Ectodermal cell (in vitro differentiated cells): ENCODE measurements at regions not wholly inside any gene's neighbourhood (a gene's known extent, or its start where the extent isn't known, plus 50 kb on each side); places are given as distances from the start of the nearest gene placed in this dataset.
A peak's percentile ranks its signal among the peaks of the same experiment; 100 is the strongest.

Experiments
- H3K27ac ChIP-seq: 2 replicates; pipeline ENCODE4 v1.7.0; 2013; ENCODE audit warnings: mild to moderate bottlenecking, low read depth, low read length; ENCODE audit not compliant: insufficient read depth, poor library complexity, severe bottlenecking
- H3K27me3 ChIP-seq: 2 replicates; pipeline ENCODE4 v1.7.0; 2013; ENCODE audit warnings: mild to moderate bottlenecking, low read length; ENCODE audit not compliant: insufficient read depth, control insufficient read depth, poor library complexity, severe bottlenecking
- H3K36me3 ChIP-seq: one replicate; pipeline ENCODE4 v1.7.0; 2013; ENCODE audit warnings: low read length; ENCODE audit not compliant: control insufficient read depth, insufficient read depth
- H3K4me1 ChIP-seq: one replicate; pipeline ENCODE4 v1.7.0; 2013; ENCODE audit warnings: low read length; ENCODE audit not compliant: control insufficient read depth, insufficient read depth
- H3K4me3 ChIP-seq: 2 replicates; pipeline ENCODE4 v1.7.0; 2013; ENCODE audit warnings: low read depth, low read length, control low read depth; ENCODE audit not compliant: insufficient read depth
- H3K9me3 ChIP-seq: 2 replicates; pipeline ENCODE4 v1.7.0; 2013; ENCODE audit warnings: mild to moderate bottlenecking, low read length, moderate library complexity; ENCODE audit not compliant: control insufficient read depth
- WGBS, 2 experiments: methylation state at CpG; one replicate each; pipeline ENCODE4 v1.1.7; 2013; ENCODE audit warnings: missing lambda C conversion rate in 2 of 2; 5-methylcytosine and 5-hydroxymethylcytosine counted together

- peak overlapping the region; percentile 40 for H3K27ac ChIP-seq
- peaks cover 7% of the 10 kb centered on the region for H3K4me1 ChIP-seq
- no peaks in the 10 kb centered on the region for H3K9me3 ChIP-seq
- H3K4me3 ChIP-seq: no peak overlapping the region
- WGBS, 2 experiments: 41 to 47% methylated on average over 3 of the region's 3 CpGs
- H3K36me3 ChIP-seq: no peaks in the 10 kb centered on the region
- no peaks in the 10 kb centered on the region for H3K27me3 ChIP-seq
These were observed 1060.7 kb upstream of the GHITM start for GRCh38 chr10:83078645-83079044.

- Histone ChIP-seq H3K4me1 (peaks cover 2% of the 10 kb centered on the region), H3K27me3 (no peaks in the 10 kb centered on the region), H3K27ac (no peak overlapping the region), H3K4me3 (no peak overlapping the region), H3K36me3 (no peaks in the 10 kb centered on the region), H3K9me3 (no peaks in the 10 kb centered on the region)
These were observed 1055.5 kb upstream of the GHITM start for GRCh38 chr10:83083831-83084230.

- no peaks in the 10 kb centered on the region for H3K9me3 ChIP-seq
- WGBS, 2 experiments: 81 to 91% methylated on average over 3 of the region's 3 CpGs
- no peak overlapping the region for H3K4me3 ChIP-seq
- no peaks in the 10 kb centered on the region for H3K27me3 ChIP-seq
- no peaks in the 10 kb centered on the region for H3K36me3 ChIP-seq
- H3K4me1 ChIP-seq: no peaks in the 10 kb centered on the region
- H3K27ac ChIP-seq: no peak overlapping the region
These were observed 1050.0 kb upstream of the GHITM start for GRCh38 chr10:83089335-83089734.

- Histone ChIP-seq H3K4me1 (no peaks in the 10 kb centered on the region), H3K27me3 (no peaks in the 10 kb centered on the region), H3K36me3 (no peaks in the 10 kb centered on the region), H3K4me3 (no peak overlapping the region), H3K9me3 (no peaks in the 10 kb centered on the region), H3K27ac (no peak overlapping the region)
- 80% methylated on average over 3 of the region's 3 CpGs for WGBS, 2 experiments
These were observed 1034.7 kb upstream of the GHITM start for GRCh38 chr10:83104616-83105015.

- 79 to 80% methylated on average over 7 of the region's 7 CpGs for WGBS, 2 experiments
- H3K27me3 ChIP-seq: no peaks in the 10 kb centered on the region
- H3K4me1 ChIP-seq: no peaks in the 10 kb centered on the region
- no peak overlapping the region for H3K27ac ChIP-seq
- H3K4me3 ChIP-seq: no peak overlapping the region
- no peaks in the 10 kb centered on the region for H3K9me3 ChIP-seq
- H3K36me3 ChIP-seq: no peaks in the 10 kb centered on the region
These were observed 1030.6 kb upstream of the GHITM start for GRCh38 chr10:83108565-83109333.

- H3K36me3 ChIP-seq: no peaks in the 10 kb centered on the region
- 91 to 97% methylated on average over 1 of the region's 1 CpG for WGBS, 2 experiments
These were observed 1020.0 kb upstream of the GHITM start for GRCh38 chr10:83119346-83119745.

GRCh38 chr10:83122336-83122735 is 1017.0 kb upstream of the GHITM start:
- WGBS, 2 experiments: 67 to 100% methylated on average over 1 to 2 of the region's 2 CpGs
- H3K9me3 ChIP-seq: no peaks in the 10 kb centered on the region
- H3K4me1 ChIP-seq: no peaks in the 10 kb centered on the region
- H3K27ac ChIP-seq: no peak overlapping the region
- no peaks in the 10 kb centered on the region for H3K36me3 ChIP-seq
- H3K27me3 ChIP-seq: no peaks in the 10 kb centered on the region
- H3K4me3 ChIP-seq: no peak overlapping the region

More at GRCh38 chr10:83119346-83119745, 1020.0 kb upstream of the GHITM start:
- Histone ChIP-seq H3K4me1 (no peaks in the 10 kb centered on the region), H3K27ac (no peak overlapping the region), H3K9me3 (no peaks in the 10 kb centered on the region), H3K27me3 (no peaks in the 10 kb centered on the region), H3K4me3 (no peak overlapping the region)

- Histone ChIP-seq H3K4me1 (no peaks in the 10 kb centered on the region), H3K27ac (no peak overlapping the region), H3K4me3 (no peak overlapping the region), H3K36me3 (no peaks in the 10 kb centered on the region), H3K27me3 (no peaks in the 10 kb centered on the region), H3K9me3 (no peaks in the 10 kb centered on the region)
- 92 to 95% methylated on average over 6 of the region's 6 CpGs for WGBS, 2 experiments
These were observed 1011.2 kb upstream of the GHITM start for GRCh38 chr10:83127942-83128575.

- Histone ChIP-seq H3K4me3 (no peak overlapping the region), H3K36me3 (no peaks in the 10 kb centered on the region), H3K4me1 (no peaks in the 10 kb centered on the region), H3K27me3 (no peaks in the 10 kb centered on the region), H3K27ac (no peak overlapping the region), H3K9me3 (no peaks in the 10 kb centered on the region)
- 94% methylated on average over 1 of the region's 1 CpG; no CpG with 5 or more reads in 1 of the 2 experiments for WGBS, 2 experiments
These were observed 998.5 kb upstream of the GHITM start for GRCh38 chr10:83140811-83141210.

- Histone ChIP-seq H3K9me3 (no peaks in the 10 kb centered on the region), H3K4me3 (no peak overlapping the region), H3K27me3 (no peaks in the 10 kb centered on the region), H3K4me1 (no peaks in the 10 kb centered on the region), H3K36me3 (no peaks in the 10 kb centered on the region), H3K27ac (no peak overlapping the region)
- WGBS, 2 experiments: 91 to 93% methylated on average over 3 of the region's 3 CpGs
These were observed 997.2 kb upstream of the GHITM start for GRCh38 chr10:83142074-83142563.
